ENCODE measurements at regions not wholly inside any gene's neighbourhood (a gene's known extent, or its start where the extent isn't known, plus 50 kb on each side); places are given as distances from the start of the nearest gene placed in this dataset.

DNA sequence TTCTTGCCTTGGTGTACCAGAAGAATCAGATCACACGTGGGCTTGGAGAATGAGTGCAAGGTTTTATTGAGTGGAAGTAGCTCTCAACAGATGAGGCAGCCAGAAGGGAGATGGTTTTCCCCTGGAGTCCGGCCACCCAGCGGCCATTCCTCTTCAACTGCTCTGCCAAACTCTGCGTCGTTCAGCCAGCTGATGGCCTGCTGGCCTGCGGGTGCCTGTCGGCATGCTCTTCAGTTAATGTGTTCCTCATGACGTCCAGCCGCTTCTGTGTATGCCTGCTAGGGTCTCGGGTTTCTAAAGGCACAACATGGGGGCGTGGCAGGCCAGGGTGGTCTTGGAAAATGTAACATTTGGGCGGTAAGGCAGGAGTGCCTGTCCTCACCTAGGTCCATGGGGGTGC, 487.9 kb upstream of the LRRC4C start:
- Histone ChIP-seq H3K9me3 (no peaks in the 10 kb centered on the region), H3K4me1 (no peaks in the 10 kb centered on the region), H3K36me3 (no peaks in the 10 kb centered on the region), H3K27me3 (no peaks in the 10 kb centered on the region), H3K4me3 (no peak overlapping the region), H3K27ac (no peak overlapping the region)
- WGBS, 5 donors: 65 to 76% (median 69%) methylated on average over 8 to 12 of the region's 12 CpGs
- DNase-seq: peak in 1 of 2 donors; percentile 4
- intact Hi-C loops (cut with DNase I; ENCODE audit: low total_unique reads): no loop called here
- TF ChIP-seq POLR2AphosphoS5 (IDR thresholded peaks at IDR 0.05): no peak
- TF ChIP-seq, protein P1, sequence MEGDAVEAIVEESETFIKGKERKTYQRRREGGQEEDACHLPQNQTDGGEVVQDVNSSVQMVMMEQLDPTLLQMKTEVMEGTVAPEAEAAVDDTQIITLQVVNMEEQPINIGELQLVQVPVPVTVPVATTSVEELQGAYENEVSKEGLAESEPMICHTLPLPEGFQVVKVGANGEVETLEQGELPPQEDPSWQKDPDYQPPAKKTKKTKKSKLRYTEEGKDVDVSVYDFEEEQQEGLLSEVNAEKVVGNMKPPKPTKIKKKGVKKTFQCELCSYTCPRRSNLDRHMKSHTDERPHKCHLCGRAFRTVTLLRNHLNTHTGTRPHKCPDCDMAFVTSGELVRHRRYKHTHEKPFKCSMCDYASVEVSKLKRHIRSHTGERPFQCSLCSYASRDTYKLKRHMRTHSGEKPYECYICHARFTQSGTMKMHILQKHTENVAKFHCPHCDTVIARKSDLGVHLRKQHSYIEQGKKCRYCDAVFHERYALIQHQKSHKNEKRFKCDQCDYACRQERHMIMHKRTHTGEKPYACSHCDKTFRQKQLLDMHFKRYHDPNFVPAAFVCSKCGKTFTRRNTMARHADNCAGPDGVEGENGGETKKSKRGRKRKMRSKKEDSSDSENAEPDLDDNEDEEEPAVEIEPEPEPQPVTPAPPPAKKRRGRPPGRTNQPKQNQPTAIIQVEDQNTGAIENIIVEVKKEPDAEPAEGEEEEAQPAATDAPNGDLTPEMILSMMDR (IDR thresholded peaks at IDR 0.05): no peak

GRCh38 chr11:41950470-41951143, 491.2 kb upstream of the LRRC4C start:
- H3K4me3 ChIP-seq: no peak overlapping the region
- TF ChIP-seq POLR2AphosphoS5 (IDR thresholded peaks at IDR 0.05): no peak
- no peak for TF ChIP-seq POLR2A (IDR thresholded peaks at IDR 0.05)
- TF ChIP-seq EP300 (IDR thresholded peaks at IDR 0.05): no peak
- TF ChIP-seq, protein P1 (IDR thresholded peaks at IDR 0.05): no peak
- H3K9me3 ChIP-seq: no peaks in the 10 kb centered on the region
- H3K27ac ChIP-seq: no peak overlapping the region
- H3K27me3 ChIP-seq: no peaks in the 10 kb centered on the region
- no peaks in the 10 kb centered on the region for H3K36me3 ChIP-seq
- WGBS, 5 donors: 82 to 89% (median 85%) methylated on average over 4 of the region's 4 CpGs
- DNase-seq: no peak
- intact Hi-C loops (cut with DNase I; ENCODE audit: low total_unique reads): no loop called here
- no peaks in the 10 kb centered on the region for H3K4me1 ChIP-seq

DNA sequence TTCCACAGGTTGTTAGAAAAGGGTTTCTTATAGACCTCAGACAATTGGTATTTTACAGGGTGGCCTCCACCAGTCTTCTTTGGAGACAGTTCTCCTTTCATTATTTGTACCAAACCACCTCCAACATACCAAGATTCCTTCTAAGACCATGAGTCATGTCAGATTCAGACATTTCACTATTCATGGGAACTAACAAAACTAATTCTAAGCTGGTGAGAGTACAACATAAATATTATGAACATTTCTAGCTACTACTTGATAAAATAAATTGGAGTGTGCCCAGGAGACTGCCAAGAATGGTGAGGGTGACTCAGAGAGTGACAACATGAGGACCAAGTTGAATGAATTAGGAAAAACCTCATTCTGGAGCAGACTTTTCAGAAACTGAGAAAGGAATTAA, 494.6 kb upstream of the LRRC4C start:
- Histone ChIP-seq H3K27ac (no peak overlapping the region), H3K4me1 (no peaks in the 10 kb centered on the region), H3K27me3 (no peaks in the 10 kb centered on the region), H3K9me3 (peaks cover 0 to 6% (median 0%) of the 10 kb centered on the region in 4 donors), H3K36me3 (no peaks in the 10 kb centered on the region), H3K4me3 (no peak overlapping the region)
- TF ChIP-seq, protein P1 (IDR thresholded peaks at IDR 0.05): no peak
- TF ChIP-seq POLR2A (IDR thresholded peaks at IDR 0.05): no peak
- intact Hi-C loops (cut with DNase I; ENCODE audit: low total_unique reads): no loop called here
- no peak for DNase-seq

GRCh38 chr11:41955066-41955465, 495.6 kb upstream of the LRRC4C start:
- no peak for TF ChIP-seq EP300 (IDR thresholded peaks at IDR 0.05)
- no peak for TF ChIP-seq POLR2A (IDR thresholded peaks at IDR 0.05)
- H3K36me3 ChIP-seq: no peaks in the 10 kb centered on the region
- H3K4me3 ChIP-seq: no peak overlapping the region
- H3K27me3 ChIP-seq: no peaks in the 10 kb centered on the region
- intact Hi-C loops (cut with DNase I; ENCODE audit: low total_unique reads): no loop called here
- H3K9me3 ChIP-seq: peaks cover 0 to 7% (median 0%) of the 10 kb centered on the region in 4 donors
- no peak overlapping the region for H3K27ac ChIP-seq
- DNase-seq: no peak
- 76 to 90% (median 85%) methylated on average over 2 of the region's 2 CpGs for WGBS, 5 donors
- no peaks in the 10 kb centered on the region for H3K4me1 ChIP-seq

- 86 to 93% (median 90%) methylated on average over 4 to 10 of the region's 10 CpGs for WGBS, 5 donors
- no peaks in the 10 kb centered on the region for H3K4me1 ChIP-seq
- no peak for DNase-seq
- TF ChIP-seq EP300 (IDR thresholded peaks at IDR 0.05) (no peak), POLR2AphosphoS5 (IDR thresholded peaks at IDR 0.05) (no peak)
- TF ChIP-seq, protein P1 (IDR thresholded peaks at IDR 0.05): no peak
- no peak overlapping the region for H3K27ac ChIP-seq
- H3K36me3 ChIP-seq: no peaks in the 10 kb centered on the region
- no peak overlapping the region for H3K4me3 ChIP-seq
- H3K9me3 ChIP-seq: peaks cover 0 to 10% (median 0%) of the 10 kb centered on the region in 4 donors
- intact Hi-C loops (cut with DNase I; ENCODE audit: low total_unique reads): no loop called here
- H3K27me3 ChIP-seq: no peaks in the 10 kb centered on the region
Measured at GRCh38 chr11:41955635-41956400, 496.4 kb upstream of the LRRC4C start.

All from stomach (tissue), 8 donors.